Stimulated activated naive B cell treated with anti-CD40 and anti-IgM and Interleukin-4, amounts not matched to agents 10 μg/mL and 1 μg/mL and 100 μg/mL, for 72 hours (primary cell): ENCODE measurements at regions not wholly inside any gene's neighbourhood (a gene's known extent, or its start where the extent isn't known, plus 50 kb on each side); places are given as distances from the start of the nearest gene placed in this dataset.
"Not testable (repeated sequence)": the region's sequence is repeated elsewhere in the genome, so short reads cannot be mapped to it uniquely, and the experiment has no call there.

ENCODE experiments used
- ATAC-seq, 2 donors: fragments of 150-1000 bp; cut with Tn5 transposase; replicated peaks; 2 replicates each; pipeline ENCODE4 v1.10.0; 2021; ENCODE audit warnings: moderate library complexity in 1 of 2
- DNase-seq: peaks from one replicate; pipeline ENCODE4 v3.0.0; 2021
- H3K27ac Mint-ChIP-seq: one replicate; pipeline ENCODE4 v1.8.0; 2022; ENCODE audit warnings: mild to moderate bottlenecking, mixed read lengths
- H3K27me3 Mint-ChIP-seq, 2 donors: one replicate each; pipeline ENCODE4 v1.8.0; 2022; ENCODE audit warnings: mixed read lengths in 2 of 2
- H3K36me3 Mint-ChIP-seq, 2 donors: one replicate each; pipeline ENCODE4 v1.8.0; 2022; ENCODE audit warnings: mixed read lengths in 2 of 2, mild to moderate bottlenecking in 1 of 2
- H3K4me1 Mint-ChIP-seq, 2 donors: one replicate each; pipeline ENCODE4 v1.8.0; 2022; ENCODE audit warnings: mixed read lengths in 2 of 2, mild to moderate bottlenecking in 1 of 2
- H3K4me3 Mint-ChIP-seq, 2 donors: one replicate each; pipeline ENCODE4 v1.8.0; 2022; ENCODE audit warnings: mild to moderate bottlenecking in 2 of 2, mixed read lengths in 2 of 2, moderate library complexity in 1 of 2
- H3K9me3 Mint-ChIP-seq, 2 donors: one replicate each; pipeline ENCODE4 v1.8.0; 2022; ENCODE audit warnings: mixed read lengths in 2 of 2, mild to moderate bottlenecking in 1 of 2

DNA sequence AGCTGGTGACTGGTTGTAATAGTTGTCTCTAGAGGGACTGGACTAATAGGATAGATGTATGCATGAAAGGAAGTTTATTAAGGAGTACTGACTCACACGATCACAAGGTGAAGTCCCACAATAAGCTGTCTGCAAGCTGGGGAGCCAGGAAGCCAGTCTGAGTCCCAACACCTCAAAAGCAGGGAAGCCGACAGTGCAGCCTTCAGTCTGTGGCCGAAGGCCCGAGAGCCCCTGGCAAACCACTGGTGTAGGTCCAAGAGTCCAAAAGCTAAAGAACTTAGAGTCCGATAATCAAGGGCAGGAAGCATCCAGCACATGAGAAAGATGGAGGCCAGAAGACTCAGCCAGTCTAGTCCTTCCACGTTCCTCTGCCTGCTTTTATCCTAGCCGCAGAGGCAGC is 372.6 kb downstream of the TCERG1L start:
- not testable (repeated sequence) for H3K27ac Mint-ChIP-seq, ATAC-seq, H3K27me3 Mint-ChIP-seq, H3K4me1 Mint-ChIP-seq, H3K4me3 Mint-ChIP-seq, H3K36me3 Mint-ChIP-seq, H3K9me3 Mint-ChIP-seq, DNase-seq

DNA sequence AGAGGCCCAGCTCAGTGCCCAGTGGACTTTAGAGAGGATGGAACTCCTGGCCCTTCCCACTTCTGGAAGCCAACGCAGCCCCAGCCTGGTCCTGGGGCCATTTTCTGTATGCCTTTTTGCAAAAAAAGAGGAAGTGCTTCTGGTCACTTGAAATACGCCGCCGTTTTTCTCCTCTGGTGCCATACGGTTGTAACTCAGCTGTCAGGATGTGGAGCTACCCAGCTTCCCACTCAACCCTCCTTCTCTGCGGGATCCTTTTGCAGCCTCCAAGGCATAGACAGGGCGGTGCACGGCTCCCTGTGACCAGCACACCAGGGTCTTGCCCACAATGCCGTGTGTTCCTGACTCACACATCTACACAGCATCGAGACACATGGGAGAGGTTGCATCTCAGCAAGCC is 369.6 kb downstream of the TCERG1L start:
- no peaks in the 10 kb centered on the region for H3K4me1 Mint-ChIP-seq
- ATAC-seq (no peak), DNase-seq (no peak)
- H3K36me3 Mint-ChIP-seq, result no peaks in the 10 kb centered on the region
- no peaks in the 10 kb centered on the region for H3K9me3 Mint-ChIP-seq
- H3K27ac Mint-ChIP-seq, result no peak overlapping the region
- H3K27me3 Mint-ChIP-seq, result peaks cover 5 to 6% of the 10 kb centered on the region in 2 donors
- H3K4me3 Mint-ChIP-seq, result no peak overlapping the region

GRCh38 chr10:130952086-130952485 is 359.4 kb downstream of the TCERG1L start:
- no peaks in the 10 kb centered on the region for H3K36me3 Mint-ChIP-seq

GRCh38 chr10:130954326-130954905 is 357.1 kb downstream of the TCERG1L start:
- Mint-ChIP-seq H3K9me3 (peaks cover 0 to 1% of the 10 kb centered on the region in 2 donors), H3K27me3 (no peaks in the 10 kb centered on the region), H3K27ac (no peak overlapping the region), H3K36me3 (no peaks in the 10 kb centered on the region), H3K4me1 (no peaks in the 10 kb centered on the region), H3K4me3 (no peak overlapping the region)
- ATAC-seq (no peak), DNase-seq (no peak)

More at GRCh38 chr10:130952086-130952485, 359.4 kb downstream of the TCERG1L start:
- Mint-ChIP-seq H3K4me3 (no peak overlapping the region), H3K9me3 (peaks cover 0 to 1% of the 10 kb centered on the region in 2 donors), H3K27me3 (no peaks in the 10 kb centered on the region), H3K27ac (no peak overlapping the region), H3K4me1 (no peaks in the 10 kb centered on the region)
- DNase-seq (no peak), ATAC-seq (no peak)

- Mint-ChIP-seq H3K4me1 (no peaks in the 10 kb centered on the region), H3K27me3 (no peaks in the 10 kb centered on the region), H3K27ac (no peak overlapping the region), H3K9me3 (no peaks in the 10 kb centered on the region), H3K4me3 (no peak overlapping the region), H3K36me3 (no peaks in the 10 kb centered on the region)
- no peak for DNase-seq
- no peak for ATAC-seq
Observed at GRCh38 chr10:130956251-130956650, 355.3 kb downstream of the TCERG1L start.

DNA sequence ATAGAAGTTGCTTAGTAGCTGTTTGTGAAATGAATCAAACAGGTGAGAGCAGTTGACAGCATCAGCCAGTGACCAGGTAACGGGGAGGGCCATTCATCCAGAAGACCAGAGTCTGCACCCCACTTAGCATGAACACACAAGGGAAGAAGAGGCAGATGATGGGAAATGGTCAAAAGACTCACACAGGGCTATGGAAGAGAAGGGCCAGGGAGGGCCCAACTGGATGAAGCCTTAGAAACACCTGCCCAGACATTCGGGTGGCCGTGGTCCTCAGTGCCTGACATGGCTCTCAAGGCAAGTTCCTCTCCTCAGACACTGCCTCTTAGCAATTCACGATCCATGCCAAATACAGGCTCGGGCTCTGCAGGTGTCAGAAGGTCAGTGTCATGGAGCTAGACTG is 354.1 kb downstream of the TCERG1L start:
- ATAC-seq (no peak), DNase-seq (no peak)
- Mint-ChIP-seq H3K4me1 (no peaks in the 10 kb centered on the region), H3K27ac (no peak overlapping the region), H3K27me3 (no peaks in the 10 kb centered on the region), H3K4me3 (no peak overlapping the region), H3K9me3 (no peaks in the 10 kb centered on the region), H3K36me3 (no peaks in the 10 kb centered on the region)

- H3K4me3 Mint-ChIP-seq, result no peak overlapping the region
- no peaks in the 10 kb centered on the region for H3K9me3 Mint-ChIP-seq
- no peaks in the 10 kb centered on the region for H3K4me1 Mint-ChIP-seq
- no peak overlapping the region for H3K27ac Mint-ChIP-seq
- ATAC-seq, result no peak
- H3K36me3 Mint-ChIP-seq, result no peaks in the 10 kb centered on the region
- H3K27me3 Mint-ChIP-seq, result no peaks in the 10 kb centered on the region
- DNase-seq, result no peak
Observed at GRCh38 chr10:130958003-130958402, 353.5 kb downstream of the TCERG1L start.

DNA sequence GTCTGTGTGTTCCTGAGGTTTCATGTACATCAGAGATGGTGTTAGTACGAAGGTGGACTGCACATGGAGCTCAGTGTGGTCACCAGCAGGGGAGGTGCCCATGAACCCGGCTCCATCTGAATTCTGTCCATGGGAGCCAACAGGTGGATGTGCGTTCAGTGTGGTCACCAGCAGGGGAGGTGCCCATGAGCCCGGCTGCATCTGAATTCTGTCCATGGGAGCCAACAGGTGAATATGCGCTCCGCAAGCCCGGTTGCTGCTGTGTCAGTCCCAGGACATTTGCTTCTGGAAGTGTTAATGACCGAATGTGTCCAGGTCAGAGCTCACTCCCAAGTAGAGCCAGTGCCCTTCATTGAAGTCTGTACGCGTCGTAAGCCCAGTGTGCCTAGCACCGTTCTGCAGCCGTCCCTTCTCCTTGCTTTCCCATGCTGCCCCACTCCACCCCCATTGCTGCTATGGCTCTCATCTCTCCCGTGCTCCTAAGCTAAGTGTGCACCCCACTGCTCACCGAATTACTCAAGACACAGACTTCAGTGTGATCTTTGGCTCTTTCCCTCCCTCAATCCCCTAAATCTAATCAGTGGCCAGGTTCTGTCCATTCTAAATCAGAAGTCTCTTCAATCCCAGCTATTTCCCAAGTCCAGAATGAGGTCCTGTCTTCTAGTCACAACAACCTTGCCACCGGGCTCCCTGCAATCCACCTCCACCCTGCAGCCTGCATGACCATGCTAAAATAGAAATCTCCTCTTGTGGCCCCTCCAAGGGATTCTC is 352.4 kb downstream of the TCERG1L start:
- Mint-ChIP-seq H3K9me3 (no peaks in the 10 kb centered on the region), H3K27ac (no peak overlapping the region), H3K27me3 (no peaks in the 10 kb centered on the region), H3K36me3 (no peaks in the 10 kb centered on the region), H3K4me3 (no peak overlapping the region), H3K4me1 (no peaks in the 10 kb centered on the region)
- DNase-seq, result no peak
- ATAC-seq, result no peak

DNA sequence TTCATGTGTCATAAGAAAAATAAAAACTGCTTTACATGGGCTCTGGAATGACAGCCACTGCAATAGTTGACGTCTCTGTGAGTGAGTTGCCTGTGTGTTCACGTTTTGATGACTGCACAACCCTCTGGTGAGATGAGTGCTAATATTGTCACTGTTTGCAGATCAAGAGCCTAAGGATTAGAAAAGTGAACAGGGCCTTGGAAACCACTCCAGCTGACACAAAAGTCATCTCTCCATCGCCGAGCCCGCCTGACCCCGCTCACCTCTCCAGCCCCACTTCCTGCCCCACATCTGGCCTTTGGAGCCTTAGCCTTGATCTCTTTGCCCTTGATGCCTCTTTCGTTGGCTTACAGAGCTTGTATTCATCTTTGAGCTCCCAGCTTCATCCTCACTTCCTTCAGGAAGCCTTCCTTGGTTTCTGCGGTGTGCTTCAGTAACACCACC is 351.7 kb downstream of the TCERG1L start:
- Mint-ChIP-seq H3K9me3 (no peaks in the 10 kb centered on the region), H3K36me3 (no peaks in the 10 kb centered on the region), H3K27me3 (no peaks in the 10 kb centered on the region), H3K4me1 (no peaks in the 10 kb centered on the region), H3K4me3 (no peak overlapping the region), H3K27ac (no peak overlapping the region)
- ATAC-seq (no peak), DNase-seq (no peak)

- Mint-ChIP-seq H3K9me3 (no peaks in the 10 kb centered on the region), H3K36me3 (no peaks in the 10 kb centered on the region), H3K27ac (no peak overlapping the region), H3K4me3 (no peak overlapping the region), H3K27me3 (no peaks in the 10 kb centered on the region), H3K4me1 (no peaks in the 10 kb centered on the region)
- ATAC-seq (no peak), DNase-seq (no peak)
Observed at GRCh38 chr10:130960531-130960930, 351.0 kb downstream of the TCERG1L start.

DNA sequence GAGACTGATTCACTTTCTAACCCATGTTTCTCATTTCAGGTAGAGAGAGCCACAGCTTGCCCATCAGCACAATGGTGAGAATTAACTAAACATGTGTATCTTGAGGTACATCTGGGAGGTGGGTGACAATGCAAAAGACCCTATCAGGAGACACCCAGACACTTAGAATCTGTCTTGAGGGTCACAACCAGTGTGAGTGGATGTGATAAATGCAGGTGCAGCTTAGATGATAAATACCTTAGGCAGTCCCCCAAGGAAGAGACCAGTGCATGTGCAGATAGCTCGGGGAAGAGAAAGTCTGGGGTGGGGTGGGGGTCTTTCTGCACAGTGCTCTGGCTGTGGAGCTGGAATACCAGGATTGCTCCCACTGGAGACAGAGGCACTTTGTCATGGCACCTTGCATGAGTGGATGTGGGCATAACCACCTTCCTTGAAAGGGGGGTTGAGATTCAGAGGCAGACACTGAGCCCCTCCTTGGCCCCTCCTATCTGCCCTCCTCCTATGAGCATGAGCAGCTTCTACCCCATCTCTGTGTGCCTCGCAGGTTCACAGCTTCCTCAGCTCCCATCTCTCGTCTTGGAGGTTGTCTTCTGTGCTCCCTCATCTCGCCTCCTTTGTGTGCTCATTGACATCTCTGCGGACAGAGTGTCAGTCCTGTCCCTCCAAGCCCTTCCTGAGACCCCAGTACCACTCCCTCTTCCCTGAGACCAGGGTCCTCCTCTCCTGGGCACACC is 349.8 kb downstream of the TCERG1L start:
- Mint-ChIP-seq H3K27me3 (no peaks in the 10 kb centered on the region), H3K9me3 (no peaks in the 10 kb centered on the region), H3K4me1 (no peaks in the 10 kb centered on the region), H3K36me3 (no peaks in the 10 kb centered on the region), H3K4me3 (no peak overlapping the region), H3K27ac (no peak overlapping the region)
- no peak for DNase-seq
- no peak for ATAC-seq

DNA sequence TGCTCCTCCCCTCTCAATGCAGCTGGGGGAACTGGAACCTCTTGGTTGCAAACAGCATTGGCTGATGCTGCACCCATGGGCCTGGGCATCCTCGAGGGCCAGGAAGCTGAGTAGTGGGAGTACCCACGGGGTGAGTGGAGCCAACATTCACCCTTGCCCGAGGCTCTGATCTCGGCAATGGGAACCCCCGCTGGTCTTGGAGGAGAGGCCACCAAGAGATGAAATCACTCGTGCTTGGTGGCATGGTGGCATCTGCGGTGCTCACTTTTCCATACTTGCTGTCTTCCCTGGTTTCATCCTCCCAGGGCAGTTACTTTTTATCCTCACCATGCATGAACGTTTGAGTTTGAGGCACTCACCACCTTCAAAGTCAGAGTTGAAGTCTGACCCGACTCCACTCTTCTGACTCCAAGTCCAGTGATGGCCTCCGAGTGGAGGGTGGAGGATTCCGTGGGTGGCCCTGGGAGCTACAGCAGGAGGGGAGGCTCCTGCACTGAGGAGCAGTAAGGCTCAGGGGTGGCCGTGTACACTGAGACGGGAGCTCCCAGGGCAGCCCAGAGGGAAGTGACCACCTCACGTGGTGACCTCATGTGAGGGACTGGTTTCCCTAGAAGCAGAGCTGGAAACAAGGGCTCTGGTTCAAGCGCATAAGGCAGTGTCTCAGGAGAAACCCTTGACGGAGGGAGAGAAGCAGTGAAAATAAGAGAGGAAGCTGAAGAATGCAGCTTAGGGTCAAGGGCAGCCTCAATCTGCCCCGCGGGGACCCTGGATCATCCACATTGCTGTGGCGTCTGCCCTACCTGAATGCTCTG is 349.1 kb downstream of the TCERG1L start:
- no peaks in the 10 kb centered on the region for H3K4me1 Mint-ChIP-seq
- no peaks in the 10 kb centered on the region for H3K36me3 Mint-ChIP-seq
- no peak overlapping the region for H3K4me3 Mint-ChIP-seq
- H3K27ac Mint-ChIP-seq, result no peak overlapping the region
- ATAC-seq, result no peak
- H3K27me3 Mint-ChIP-seq, result no peaks in the 10 kb centered on the region
- H3K9me3 Mint-ChIP-seq, result no peaks in the 10 kb centered on the region
- DNase-seq, result no peak

GRCh38 chr10:130963052-130963393 is 348.5 kb downstream of the TCERG1L start:
- Mint-ChIP-seq H3K27me3 (no peaks in the 10 kb centered on the region), H3K27ac (no peak overlapping the region), H3K36me3 (no peaks in the 10 kb centered on the region), H3K9me3 (no peaks in the 10 kb centered on the region), H3K4me3 (no peak overlapping the region), H3K4me1 (no peaks in the 10 kb centered on the region)
- no peak for ATAC-seq
- DNase-seq, result no peak

DNA sequence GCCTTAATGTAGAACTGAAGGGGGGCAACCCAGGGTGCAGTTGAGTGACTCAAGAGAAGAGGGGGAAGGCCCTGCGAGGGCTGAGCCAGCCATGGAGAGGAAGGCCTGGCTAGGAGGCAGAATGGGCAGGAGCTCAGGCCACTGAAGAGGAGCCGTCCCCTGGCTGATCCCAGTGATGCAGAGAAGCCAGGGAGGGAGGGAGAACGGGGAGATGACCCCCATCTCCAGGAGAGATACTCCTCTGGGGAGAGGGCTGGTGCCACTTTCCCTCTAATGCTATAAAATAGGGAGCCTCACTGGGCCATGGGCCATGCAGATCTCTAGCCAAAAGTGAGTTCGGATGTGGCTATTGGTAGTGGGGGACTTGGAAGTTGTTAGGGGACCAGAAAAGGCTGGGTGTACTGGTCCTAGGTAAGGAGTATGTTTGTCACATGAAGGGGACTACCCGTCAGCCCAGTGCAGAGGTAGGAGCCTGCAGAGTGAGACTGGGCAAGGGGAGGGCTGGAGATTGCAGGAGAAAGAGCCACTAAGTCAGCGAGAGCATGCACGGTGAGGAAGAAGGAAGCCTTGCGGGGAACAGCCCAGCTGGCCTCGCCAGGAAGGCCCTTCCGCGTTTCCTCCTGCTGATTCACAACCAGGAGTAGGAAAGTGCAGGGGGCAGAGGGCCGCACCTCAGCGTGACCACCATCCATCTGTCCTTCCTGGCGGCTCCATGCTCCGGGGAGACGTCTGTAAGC is 347.6 kb downstream of the TCERG1L start:
- no peaks in the 10 kb centered on the region for H3K27me3 Mint-ChIP-seq
- H3K36me3 Mint-ChIP-seq, result no peaks in the 10 kb centered on the region
- no peak overlapping the region for H3K27ac Mint-ChIP-seq
- ATAC-seq (no peak), DNase-seq (no peak)
- H3K9me3 Mint-ChIP-seq, result no peaks in the 10 kb centered on the region
- H3K4me3 Mint-ChIP-seq, result no peak overlapping the region
- H3K4me1 Mint-ChIP-seq, result no peaks in the 10 kb centered on the region
